CD4-positive, alpha-beta T cell treated with Interferon gamma for 1 hour (primary cell): ENCODE measurements at regions not wholly inside any gene's neighbourhood (a gene's known extent, or its start where the extent isn't known, plus 50 kb on each side); places are given as distances from the start of the nearest gene placed in this dataset.

ENCODE experiments used
- DNase-seq: peaks from one replicate; pipeline ENCODE4 v3.0.0-alpha.2; 2020

DNA sequence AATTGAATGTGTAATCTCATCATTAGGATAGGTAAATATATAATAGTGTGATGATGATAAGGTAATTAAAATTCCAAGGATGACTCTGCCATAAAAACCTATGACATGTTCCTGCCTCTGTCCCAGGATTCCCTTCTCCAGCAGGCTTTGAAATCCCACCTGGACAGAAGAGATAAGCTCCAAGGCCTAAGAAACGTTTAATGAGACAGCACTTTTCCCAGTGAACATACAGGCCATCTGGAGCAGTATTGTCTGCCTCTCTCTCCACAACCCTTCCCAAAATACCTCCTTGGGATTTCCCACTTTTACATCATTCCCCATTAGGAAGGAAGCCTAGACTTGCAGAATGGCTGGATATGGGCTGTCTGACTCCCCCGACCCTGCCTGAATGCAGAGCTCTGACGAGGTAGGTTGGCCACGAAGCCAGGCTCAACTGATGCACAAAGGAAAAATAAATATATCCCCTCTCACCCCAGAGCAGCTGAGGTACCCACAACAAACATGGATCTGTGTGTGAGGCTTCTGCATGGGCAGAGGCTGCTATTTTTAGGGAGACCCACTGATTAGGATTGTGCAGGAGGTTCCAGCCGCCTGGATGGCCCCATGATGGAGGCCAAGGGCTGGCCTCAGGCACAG, 71.0 kb downstream of the TMPRSS5 start:
- no peak for DNase-seq

DNA sequence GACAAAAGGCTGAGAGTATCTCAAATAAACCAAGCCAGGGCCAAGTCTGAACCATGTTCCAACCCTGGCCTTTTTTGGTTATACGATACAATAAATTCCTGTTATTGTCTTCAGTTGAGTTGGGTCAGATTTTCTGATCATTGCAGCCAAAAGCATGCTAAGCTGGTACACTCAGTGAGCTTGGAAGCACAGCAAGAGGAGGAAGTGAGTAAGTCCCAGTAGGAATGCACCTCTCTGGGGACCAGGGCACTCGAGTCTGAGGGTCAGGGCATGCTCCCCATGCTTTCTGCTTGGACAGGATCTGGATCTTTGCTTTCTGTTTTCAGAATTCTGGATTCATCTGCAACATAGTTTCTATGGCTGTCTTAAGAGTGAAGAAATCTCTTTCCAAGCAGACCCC, 73.1 kb downstream of the TMPRSS5 start:
- DNase-seq, result no peak

DNA sequence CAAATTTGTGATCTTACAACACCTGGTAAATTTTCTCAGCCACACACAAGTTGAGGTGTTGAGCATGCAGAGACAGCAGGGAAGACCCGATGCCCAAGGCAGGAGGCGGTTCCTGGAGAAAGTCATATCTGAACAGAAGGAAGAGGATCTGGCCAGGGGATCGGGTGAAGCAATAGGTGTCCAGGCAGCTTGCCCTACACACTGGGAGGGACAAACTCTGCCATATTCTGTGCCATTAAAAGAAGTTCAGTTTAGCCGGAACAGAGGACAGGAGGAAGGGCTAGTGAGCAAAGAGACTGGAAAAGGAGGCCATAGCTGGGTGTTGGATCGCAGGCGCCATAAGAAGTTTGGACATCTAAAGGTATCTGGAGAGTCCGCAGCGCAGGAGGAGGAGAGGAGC, 76.5 kb downstream of the TMPRSS5 start:
- no peak for DNase-seq

DNA sequence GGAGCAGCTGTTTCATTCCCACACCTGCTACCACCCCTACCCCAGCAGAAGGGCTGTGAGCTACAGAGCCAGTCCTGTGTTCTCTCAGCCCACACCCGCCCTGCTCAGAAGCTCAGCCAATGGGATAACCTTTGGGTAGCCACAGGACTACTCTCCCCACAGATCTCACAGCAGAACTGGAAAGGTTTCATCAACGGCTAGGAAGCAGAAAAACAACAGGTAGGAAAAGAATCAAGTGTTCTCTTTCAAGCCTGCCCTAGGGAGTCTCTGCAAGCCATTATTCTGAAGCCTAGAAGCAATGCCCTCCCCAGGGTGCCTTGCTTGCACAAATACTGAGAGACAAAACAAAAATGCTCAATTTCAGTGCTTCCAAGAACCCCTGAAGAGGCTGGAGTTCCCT, 77.2 kb downstream of the TMPRSS5 start:
- DNase-seq, result no peak

DNA sequence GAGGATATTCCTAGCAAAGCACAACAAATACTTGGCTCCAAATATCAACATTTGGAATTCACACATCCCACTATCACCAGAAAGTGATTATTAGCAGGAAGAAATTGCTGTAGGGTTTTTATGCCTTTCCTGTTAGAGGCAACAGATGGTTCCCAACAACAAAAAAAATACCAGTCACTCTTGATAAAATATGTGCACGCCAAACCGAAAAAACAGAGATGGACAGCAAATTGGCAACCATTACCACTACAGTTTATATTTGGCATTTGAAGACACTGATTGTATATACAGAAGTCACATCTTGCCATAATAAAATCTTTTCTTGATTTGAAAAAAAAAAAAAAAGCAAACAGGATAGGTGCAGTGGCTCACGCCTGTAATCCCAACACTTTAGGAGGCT, 78.2 kb downstream of the TMPRSS5 start:
- DNase-seq, result no peak

DNA sequence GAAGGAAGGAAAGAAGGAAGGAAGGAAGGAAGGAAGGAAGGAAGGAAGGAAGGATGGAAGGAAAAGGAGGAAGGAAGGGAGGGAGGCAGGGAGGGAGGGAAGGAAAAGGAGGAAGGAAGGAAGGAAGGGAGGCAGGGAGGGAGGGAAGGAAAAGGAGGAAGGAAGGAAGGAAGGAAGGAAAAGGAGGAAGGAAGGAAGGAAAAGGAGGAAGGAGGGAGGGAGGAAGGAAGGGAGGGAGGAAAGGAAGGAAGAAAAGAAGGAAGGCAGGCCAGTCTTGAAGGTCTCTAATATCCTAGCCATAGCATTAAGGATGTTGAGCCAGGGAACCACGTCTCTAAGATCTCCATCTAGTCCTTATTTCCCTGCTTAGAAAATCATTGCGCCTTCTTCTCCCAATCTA, 78.8 kb downstream of the TMPRSS5 start:
- DNase-seq, result no peak

DNA sequence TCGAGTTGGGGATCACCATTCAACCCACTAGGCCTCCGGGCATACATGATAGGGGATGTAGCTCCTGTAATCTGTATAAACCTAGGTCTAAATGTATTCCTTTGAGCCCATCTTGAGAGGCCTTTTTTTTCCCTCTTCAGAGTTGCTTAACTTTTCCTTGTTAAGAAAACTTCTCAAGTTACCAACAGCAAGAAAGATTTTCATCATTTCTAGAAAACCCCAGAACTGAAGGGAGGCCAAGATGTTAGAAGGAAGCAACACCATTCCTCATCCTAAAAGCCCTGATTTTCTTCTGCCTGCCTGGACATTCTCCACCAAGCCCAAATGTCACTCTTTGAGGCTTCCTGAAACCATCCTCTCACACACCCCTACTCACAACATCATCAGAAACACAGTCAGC, 79.4 kb downstream of the TMPRSS5 start:
- no peak for DNase-seq

DNA sequence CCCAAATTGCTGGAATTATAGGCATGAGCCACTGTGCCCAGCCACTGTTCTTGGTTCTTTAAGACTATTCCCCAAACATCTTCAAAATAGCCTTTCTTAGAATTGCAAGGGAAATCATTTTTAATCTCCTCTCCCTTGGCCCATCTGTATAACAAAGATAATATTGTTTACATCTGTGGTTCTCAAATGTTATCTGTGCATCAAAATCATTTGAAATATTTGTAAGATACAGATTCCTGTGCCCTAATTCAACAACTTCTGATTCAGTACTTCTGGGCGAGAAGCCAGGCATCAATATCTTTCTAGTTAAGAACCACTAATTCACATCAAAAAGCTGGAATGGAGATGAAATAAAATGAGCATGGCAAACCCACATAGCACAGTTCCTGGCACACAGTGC, 83.0 kb downstream of the TMPRSS5 start:
- DNase-seq, result no peak

DNA sequence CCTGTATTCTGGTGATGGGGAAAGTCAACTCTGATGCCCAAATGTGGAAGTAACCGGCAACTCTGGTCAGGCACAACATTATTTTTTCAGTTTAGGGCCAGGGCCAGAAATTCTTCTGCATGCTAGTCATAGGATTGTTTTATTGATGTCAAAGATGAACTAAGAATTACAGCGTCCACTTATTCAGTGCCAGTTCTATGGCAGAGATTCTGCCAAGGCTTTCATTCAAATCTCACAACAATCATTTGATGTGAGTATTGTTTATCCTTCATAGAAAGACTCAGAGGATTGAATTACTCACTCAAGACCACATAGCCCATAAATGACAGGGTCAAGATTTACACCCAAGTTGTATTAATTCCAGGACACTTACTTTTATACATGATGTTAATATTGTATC, 87.7 kb downstream of the TMPRSS5 start:
- no peak for DNase-seq

DNA sequence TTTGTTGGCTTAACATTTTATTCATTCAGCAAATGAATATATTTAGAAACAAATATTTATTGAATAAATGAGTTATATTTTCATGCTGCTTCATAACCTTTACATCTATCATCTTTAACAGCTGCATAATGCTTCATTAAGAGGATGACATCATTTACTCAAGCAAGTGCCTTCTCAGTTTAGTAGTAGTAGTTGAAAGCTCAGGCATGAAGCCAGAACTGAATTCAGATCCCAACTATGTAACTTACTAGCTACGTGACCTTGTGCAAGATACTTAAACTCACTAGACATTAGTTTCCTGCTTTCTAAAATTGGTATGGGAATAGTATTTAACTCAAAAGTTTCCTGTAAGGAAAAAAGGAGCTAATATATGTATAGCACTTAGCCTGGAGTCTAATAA, 90.3 kb downstream of the TMPRSS5 start:
- no peak for DNase-seq

DNA sequence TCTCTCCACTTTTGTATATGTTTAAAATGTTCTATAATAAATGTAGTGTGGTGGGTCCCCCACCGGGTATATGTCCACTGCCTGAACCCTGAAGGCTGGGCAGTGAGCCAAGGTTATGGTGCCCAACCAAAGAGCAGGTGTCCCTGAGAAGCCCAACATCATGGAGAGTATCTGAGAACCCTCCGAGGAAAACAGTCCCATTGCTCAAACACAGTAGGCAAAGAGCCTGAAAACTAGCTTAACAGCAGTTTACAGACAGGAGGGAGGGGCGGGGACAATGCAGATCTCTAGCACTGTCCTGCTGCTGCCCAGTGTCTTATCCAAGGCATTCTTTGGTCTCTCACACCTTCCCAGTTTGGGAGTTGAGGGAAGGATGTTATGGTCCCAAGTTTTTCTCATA, 91.0 kb downstream of the TMPRSS5 start:
- no peak for DNase-seq

DNA sequence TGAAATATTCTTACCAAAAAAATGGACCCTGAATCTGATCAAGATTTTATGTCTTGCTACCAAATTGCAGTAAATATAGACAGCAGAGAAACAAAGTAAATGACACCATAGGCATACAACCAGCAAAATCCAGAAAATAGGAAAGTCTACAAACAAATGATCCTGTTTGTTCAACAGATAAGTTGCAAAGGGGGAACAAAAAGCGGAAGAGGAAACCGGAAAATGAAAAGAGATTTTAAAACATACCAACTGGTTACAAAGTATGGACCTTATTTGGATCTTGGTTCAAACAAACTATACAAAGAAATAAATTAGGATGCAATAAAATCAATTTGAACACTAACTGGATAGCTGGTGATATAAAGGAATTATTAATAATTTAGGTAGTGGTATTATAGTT, 92.0 kb downstream of the TMPRSS5 start:
- no peak for DNase-seq

DNA sequence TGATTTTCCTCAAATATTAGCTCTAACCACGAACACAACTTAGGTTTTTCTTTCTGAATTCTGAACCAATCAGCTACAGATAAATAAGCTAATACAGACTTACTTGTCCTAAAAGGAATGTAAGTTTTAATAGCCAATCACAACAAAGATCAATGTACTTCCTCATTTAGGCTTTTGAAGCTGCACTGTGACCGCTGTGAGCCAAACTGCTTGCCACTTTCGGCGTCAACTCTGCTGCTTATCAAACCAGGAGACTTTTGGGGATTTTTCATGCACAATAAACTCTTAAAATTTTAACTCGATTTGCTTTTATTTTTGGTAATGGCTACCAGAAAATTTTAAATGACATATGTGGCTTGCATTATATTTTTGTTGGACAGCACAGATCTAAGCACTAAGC, 92.5 kb downstream of the TMPRSS5 start:
- no peak for DNase-seq

DNA sequence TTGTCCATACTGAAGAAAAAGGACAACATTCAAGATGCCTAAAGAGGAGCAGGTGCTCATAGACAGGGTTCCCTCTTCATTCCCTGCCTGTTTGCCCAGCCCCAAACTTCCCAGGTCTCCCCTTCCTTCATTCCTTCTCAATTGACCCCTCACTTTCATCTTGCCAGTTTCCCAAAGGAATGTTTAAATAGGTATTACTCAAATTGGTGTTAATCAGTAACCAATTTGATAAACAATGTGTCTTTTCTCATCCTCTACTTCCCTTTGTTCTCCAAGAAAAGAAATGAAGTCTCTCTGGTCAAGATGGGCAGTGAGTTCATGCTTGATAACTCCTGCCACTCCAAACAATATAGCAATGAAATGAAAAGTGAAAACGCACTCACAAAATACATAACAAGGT, 101.9 kb downstream of the TMPRSS5 start:
- no peak for DNase-seq

DNA sequence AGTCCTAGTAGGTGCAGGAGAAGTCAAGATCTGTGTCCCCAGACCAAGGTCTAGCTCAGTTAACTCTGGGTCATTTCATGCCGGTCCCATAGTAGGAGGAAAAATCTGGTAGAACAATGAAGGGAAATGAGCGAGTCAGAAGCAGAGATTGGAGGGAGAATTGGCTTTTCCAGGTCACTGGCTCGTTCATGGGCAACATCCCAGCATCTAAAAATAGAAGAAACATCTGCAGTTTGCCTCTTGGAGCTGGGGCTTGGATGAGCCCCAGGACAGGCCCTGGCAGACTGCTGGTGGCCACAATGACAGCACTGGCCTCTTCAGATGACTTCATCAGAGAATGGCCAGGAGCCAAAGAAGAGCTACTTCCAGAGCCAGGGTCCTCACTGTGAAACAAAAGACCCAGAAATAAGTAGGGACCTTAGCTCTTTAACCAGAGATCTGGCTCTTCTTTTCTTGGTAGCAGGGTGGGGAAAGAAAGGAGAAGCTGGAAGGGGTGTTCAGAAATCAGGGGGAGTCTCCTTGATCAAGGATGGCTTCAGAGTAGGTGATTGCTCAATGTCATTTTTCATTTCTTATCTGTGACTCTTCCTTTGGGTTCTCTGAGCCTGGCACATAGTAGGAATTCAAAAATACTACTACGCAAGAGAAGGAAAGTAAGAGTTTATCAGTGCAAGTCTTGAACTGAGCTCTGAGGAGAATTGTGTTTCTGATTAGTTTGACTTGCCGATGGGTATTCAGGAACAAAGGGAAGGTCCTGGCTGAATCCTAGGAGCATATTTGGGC, 102.6 kb downstream of the TMPRSS5 start:
- no peak for DNase-seq

DNA sequence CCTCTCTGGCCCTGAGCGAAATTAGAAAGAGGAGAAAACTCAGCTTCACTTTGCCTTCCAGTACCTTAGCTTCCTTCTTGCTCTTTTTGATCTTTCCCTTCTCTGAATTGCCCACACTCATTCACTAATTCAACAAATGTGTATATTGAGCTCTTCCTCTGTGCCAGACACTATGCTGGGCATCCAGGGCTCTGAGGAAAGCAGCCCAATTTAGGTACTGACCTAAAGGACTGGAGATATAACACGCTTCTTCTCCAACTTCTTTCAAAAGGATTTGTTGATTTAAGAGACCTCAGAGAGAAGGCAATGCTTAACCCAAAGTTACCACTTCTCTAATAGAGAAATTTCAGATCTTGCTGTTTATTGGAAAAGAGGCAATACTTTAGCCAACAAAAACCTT, 103.6 kb downstream of the TMPRSS5 start:
- DNase-seq, result no peak

DNA sequence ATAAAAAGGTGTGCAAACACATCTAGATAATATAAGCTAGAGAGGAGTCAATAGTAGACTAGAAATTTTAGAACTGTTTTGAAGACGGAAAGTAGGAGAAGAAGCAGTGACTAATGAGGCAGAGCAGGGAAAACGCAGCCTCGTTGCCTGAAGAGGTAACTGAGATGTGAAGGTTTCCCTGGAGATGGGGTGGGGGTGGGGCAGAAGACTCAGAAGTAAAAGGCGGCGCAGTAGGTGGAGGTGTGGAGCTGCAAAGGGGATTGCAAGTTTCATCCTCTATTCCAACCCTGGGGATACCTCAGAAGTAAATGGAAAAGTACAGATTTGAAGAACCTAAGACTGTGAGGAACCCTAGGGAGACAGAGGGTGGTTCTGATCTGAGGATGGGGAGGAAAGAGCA, 109.5 kb downstream of the TMPRSS5 start:
- DNase-seq, result no peak

DNA sequence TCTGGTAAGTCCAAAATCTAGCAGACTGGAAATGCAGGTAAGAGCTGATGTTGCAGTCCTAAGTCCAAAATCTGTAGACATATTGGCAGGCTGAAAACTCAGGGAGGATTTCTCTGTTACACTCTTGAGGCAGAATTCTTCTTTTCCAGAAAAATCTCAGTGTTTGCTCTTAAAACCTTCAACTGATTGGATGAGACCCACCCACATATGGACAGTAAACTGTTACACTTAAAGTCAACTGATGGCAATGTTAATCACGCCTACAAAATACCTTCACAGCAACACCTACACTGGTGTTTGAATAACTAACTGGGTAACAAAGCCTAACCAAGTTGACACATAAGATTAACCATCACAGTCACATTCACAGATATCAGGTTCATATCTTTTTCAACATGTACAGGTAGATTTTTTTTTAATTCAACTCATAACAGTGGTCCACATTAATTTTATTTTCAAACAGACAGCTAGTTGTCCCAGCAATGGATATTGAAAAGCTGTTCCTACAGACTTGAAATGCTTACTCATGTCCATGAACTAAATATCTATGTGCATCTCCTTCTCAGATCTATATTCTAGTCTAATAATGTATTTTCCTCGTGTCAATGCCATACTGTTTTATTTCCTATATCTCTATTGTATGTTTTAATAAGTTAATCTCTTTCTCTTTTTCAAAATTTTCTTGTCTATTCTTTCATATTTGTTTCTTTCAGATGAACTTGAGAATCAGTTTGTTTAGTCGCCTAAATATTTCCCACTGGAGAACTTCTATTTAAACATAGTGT, 110.1 kb downstream of the TMPRSS5 start:
- DNase-seq, result no peak

DNA sequence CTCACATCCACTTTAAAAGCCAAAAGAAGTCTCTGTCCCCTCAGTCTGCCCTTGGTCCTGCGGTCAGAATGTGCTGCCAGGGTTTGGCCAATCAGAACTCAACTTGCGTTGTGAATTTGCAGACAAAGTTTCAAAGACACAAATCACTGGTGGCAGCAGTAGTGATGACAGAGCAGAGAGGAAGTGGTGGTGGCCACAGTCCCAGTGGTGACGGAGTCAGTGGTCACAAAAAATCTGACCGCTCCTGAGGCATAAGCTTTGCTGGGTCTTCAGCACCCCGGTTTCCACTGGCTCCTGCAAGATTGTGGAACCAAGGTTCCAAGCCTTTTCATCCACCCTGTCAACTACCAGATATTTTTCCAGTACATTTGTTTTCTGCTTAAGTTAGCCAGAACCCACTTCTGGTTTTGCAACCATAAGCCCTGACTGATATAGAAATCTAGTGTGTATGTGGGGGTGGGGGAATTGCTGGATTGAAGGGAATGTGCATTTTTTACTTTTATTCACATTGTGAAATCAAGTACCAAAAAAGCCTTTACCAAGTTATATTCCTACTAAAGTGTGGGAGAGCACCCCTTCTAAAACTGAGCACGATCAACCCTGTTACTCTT, 112.3 kb downstream of the TMPRSS5 start:
- no peak for DNase-seq

DNA sequence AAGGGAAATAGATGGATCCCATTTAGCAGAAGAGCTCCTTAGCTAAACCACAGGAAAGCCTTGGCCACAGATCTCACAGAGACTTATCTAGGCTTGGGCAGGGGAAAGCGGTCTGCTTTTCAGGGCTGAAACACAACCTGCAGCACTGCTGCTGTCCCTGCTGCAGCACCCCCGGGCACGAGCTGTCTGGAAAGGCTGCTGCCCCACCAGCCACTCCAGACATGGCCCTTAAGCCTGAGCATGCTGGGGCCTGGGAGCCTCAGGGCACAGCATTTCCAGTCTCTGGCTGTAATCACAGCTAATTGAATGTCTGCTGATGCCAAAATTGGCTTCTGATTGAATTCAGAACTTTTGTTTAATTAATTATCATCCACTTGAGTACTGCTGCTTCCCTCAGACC, 115.0 kb downstream of the TMPRSS5 start:
- DNase-seq, result no peak

DNA sequence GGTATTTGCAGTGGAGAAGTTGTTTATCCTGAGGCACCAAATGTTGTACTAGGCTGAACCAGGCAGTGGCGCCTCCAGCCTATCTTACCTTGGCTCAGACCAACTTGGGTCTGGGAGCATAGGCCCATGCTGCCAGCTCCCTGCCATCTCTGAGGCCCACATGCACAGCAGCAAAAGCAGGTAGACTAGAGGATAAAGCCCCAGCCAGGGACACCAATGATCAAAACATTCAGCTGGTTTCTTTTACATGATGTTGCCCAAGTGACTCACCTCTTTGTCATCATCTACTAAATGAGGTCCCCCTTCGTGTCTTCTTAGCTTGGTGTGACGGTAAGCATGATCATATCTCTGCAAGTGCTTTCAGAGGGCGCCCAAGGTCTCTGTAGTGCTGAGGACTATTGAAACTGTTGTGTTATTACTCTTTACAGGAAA, 112.1 kb upstream of the DRD2 start:
- no peak for DNase-seq

DNA sequence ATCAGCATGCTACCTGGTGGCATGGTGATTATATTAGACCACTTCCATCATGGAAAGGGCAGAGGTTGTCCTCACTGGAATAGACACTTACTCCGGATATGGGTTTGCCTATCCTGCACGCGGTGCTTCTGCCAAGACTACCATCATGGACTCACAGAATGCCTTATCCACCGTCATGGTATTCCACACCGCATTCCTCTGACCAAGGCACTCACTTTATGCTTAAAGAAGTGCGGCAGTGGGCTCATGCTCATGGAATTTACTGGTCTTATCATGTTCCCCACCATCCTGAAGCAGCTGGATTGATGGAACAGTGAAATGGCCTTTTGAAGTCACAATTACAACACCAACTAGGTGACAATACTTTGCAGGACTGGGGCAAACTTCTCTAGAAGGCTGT, 109.2 kb upstream of the DRD2 start:
- DNase-seq, result no peak

DNA sequence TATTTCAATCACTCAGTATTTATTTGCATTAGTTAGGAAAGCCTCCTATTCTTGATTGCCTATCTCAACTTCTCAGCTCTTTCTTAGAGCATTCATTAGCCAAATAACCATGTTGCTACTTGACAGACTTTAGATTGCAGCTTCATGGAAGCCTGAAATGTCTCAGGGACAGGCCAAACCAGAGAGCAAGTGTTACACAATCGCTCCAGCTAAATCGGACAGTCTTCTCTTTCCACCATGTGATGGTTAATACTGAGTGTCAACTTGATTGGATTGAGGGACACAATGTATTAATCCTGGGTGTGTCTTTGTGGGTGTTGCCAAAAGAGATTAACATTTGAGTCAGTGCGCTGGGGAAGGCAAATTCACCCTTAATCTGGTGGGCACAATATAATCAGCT, 106.5 kb upstream of the DRD2 start:
- DNase-seq, result no peak
